ENCODE measurements at regions not wholly inside any gene's neighbourhood (a gene's known extent, or its start where the extent isn't known, plus 50 kb on each side); places are given as distances from the start of the nearest gene placed in this dataset.
"Not testable (repeated sequence)": the region's sequence is repeated elsewhere in the genome, so short reads cannot be mapped to it uniquely, and the experiment has no call there.

GRCh38 chr20:29120088-29120487, 2137.4 kb upstream of the DEFB115 start:
- not testable (repeated sequence) for TF ChIP-seq CTCF, EZH2 (IDR thresholded peaks at IDR 0.05)
